ENCODE measurements at regions not wholly inside any gene's neighbourhood (a gene's known extent, or its start where the extent isn't known, plus 50 kb on each side); places are given as distances from the start of the nearest gene placed in this dataset.

DNA sequence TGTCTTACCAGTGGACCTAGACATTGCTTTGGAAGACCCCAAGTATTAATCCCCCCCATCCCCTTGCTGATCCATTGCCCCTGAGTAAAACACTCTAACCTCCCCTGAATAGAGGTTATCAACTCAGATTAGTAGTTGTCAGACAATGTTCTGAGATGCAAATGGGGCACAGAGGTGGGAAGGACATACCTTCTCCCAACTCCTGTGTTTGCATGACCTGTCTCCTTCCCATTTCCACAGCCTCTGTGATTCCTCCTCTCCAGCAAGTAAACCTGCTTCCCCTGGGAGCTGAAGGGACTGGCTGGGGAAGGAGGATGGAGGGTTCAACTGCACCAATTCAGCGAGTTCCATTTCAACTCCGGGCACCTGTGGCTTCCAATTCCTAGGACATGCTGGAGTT is 199.8 kb upstream of the SASH1 start:
- no peak overlapping the region for H3K9ac ChIP-seq
- H3K36me3 ChIP-seq = no peaks in the 10 kb centered on the region
- H3K27ac ChIP-seq = no peak overlapping the region
- no peaks in the 10 kb centered on the region for H3K27me3 ChIP-seq
- no peak for TF ChIP-seq Cebpa-rat (IDR thresholded peaks at IDR 0.05)
- H3K9me3 ChIP-seq (replicated peaks in 1 of 11) = peaks cover 0 to 9% (median 4%) of the 10 kb centered on the region in 11 experiments; a peak in 17 of 22 replicates
- H4K20me1 ChIP-seq = no peaks in the 10 kb centered on the region
- H3K4me2 ChIP-seq = no peak overlapping the region
- no peak overlapping the region for H3K4me3 ChIP-seq
- peaks cover 15 to 21% (median 18%) of the 10 kb centered on the region in 10 experiments; a peak in 19 of 20 replicates for H3K4me1 ChIP-seq

DNA sequence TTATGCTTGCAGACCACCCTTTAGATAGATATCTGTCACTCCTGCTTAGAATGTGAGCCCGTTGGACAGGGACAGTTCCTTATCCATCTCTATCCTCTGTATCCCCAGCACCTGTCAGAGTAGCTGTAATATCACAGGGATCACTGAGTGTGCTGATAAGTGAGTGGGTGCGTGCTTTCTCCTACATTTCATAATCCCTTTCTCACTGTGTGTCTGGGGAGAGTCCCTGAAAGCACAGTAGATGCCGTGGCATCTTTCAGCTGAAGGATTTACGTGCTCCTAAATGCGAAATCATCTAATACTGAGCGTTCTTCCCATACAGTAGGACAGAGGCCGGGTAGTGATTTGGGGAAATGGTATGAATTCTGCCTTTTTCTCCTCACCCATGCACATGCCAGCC is 198.9 kb upstream of the SASH1 start:
- H3K4me3 ChIP-seq = no peak overlapping the region
- no peaks in the 10 kb centered on the region for H3K27me3 ChIP-seq

DNA sequence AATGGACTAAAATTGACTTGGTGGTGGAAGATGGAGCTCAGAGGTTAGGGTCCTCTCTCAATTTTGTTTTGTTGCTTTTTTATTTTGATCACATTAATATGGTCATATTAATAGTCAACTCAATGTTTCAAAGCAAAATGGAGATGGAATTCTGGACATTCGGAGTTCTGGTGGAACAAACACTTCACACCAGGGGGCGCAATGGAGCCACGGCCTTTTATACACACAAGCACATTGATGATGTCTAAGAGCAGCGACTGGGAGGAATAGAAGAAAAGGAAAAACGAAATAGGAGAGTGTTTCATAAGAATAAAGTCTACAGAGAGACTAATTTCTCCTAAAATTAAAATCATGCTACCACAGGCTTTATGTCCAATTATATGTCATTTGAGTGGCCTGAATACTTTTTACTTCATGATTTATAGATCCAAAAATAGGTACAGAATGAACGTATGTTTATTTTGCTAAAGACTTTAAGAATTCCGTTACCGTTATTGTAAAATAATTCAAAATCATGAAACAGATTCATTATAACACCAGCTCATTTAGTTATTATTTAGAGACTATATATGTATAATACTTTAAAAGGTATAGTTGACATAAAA is 197.6 kb upstream of the SASH1 start:
- H3K9ac ChIP-seq = no peak overlapping the region
- H3K9me3 ChIP-seq (replicated peaks in 1 of 11) = peaks cover 0 to under 1% (median 0%) of the 10 kb centered on the region in 11 experiments; a peak in 2 of 22 replicates
- no peaks in the 10 kb centered on the region for H3K36me3 ChIP-seq
- H3K4me2 ChIP-seq = no peak overlapping the region
- no peak for TF ChIP-seq Cebpa-rat (IDR thresholded peaks at IDR 0.05)
- no peak overlapping the region for H3K27ac ChIP-seq
- no peak overlapping the region for H3K4me3 ChIP-seq
- no peaks in the 10 kb centered on the region for H3K27me3 ChIP-seq
- H3K4me1 ChIP-seq = peaks cover 0 to 13% (median 6%) of the 10 kb centered on the region in 10 experiments; a peak in 5 of 20 replicates
- no peaks in the 10 kb centered on the region for H4K20me1 ChIP-seq

More for the DNA sequence above, 198.9 kb upstream of the SASH1 start:
- no peak overlapping the region for H3K9ac ChIP-seq
- H3K4me2 ChIP-seq = no peak overlapping the region
- no peaks in the 10 kb centered on the region for H4K20me1 ChIP-seq
- no peak overlapping the region for H3K27ac ChIP-seq
- peaks cover 0 to 5% (median 0%) of the 10 kb centered on the region in 11 experiments; a peak in 4 of 22 replicates for H3K9me3 ChIP-seq (replicated peaks in 1 of 11)
- peaks cover 5 to 14% (median 9%) of the 10 kb centered on the region in 10 experiments; a peak in 19 of 20 replicates for H3K4me1 ChIP-seq
- no peak for TF ChIP-seq Cebpa-rat (IDR thresholded peaks at IDR 0.05)
- H3K36me3 ChIP-seq = no peaks in the 10 kb centered on the region

DNA sequence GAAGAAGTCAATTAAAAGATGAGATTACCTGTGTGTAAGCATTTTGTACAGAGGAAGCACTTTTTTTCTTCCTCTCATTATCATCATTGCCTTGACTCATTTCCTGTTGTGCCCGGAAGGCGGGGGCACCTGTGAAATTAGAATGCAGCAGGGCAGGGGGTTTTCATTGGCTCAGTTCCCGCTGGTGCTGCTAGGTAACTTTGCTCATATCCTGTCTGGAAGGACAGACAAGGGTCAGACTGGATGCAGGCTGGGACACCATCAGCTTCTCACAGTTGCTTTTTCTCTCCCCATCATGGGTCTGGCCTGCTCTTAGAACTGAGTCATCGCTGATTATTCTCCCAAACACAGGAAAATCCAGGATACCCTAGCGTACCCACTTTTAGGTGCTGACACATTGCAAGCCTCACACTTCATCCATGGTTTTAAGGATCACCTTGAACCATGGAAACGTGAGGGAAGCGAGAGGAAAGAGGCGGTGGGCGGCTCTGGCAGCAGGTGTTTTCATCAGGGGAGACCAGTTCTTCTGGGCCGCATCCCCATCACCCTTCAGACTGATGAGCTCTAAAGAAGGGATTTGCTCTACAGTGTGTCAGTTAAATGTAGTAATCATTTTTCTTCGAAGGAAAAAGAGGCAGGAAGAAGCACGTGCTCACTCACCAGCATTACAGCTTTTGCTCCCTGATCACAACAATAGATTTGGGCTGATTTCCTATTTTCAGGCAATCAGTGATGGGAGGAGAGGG is 195.7 kb upstream of the SASH1 start:
- Histone ChIP-seq H3K27ac (no peak overlapping the region), H3K27me3 (no peaks in the 10 kb centered on the region), H3K4me3 (no peak overlapping the region), H3K9ac (no peak overlapping the region), H3K4me2 (peak overlapping the region in 4 of 11 experiments; percentile 4 to 48 (median 16); a peak in 1 of 22 replicates), H4K20me1 (no peaks in the 10 kb centered on the region), H3K4me1 (peaks cover 0 to 7% (median 5%) of the 10 kb centered on the region in 10 experiments; a peak in 5 of 20 replicates), H3K36me3 (no peaks in the 10 kb centered on the region), H3K9me3 (replicated peaks in 1 of 11) (no peaks in the 10 kb centered on the region)
- no peak for TF ChIP-seq Cebpa-rat (IDR thresholded peaks at IDR 0.05)

DNA sequence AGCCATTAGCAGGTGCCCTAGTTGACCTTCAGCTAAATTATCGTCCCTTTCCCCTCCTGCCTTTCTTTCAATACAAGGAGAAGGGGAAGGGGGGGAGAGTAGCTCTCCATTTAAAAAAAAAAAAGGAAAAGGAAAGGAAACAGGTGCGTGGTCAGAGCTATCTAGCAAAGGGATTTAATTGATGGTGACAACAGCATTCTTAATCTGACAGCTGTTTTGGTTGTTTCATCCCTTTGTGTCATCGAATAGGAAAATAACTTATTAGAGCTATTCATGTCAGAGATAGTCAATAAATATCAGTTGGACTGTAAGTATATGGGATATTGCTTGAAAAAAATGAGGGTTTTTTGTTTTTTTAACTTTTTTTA is 195.2 kb upstream of the SASH1 start:
- Histone ChIP-seq H3K4me2 (no peak overlapping the region), H3K9me3 (replicated peaks in 1 of 11) (no peaks in the 10 kb centered on the region), H3K36me3 (no peaks in the 10 kb centered on the region), H3K4me3 (no peak overlapping the region), H3K9ac (no peak overlapping the region), H3K4me1 (peaks cover 0 to 7% (median 5%) of the 10 kb centered on the region in 10 experiments; a peak in 5 of 20 replicates), H4K20me1 (no peaks in the 10 kb centered on the region), H3K27me3 (no peaks in the 10 kb centered on the region), H3K27ac (no peak overlapping the region)
- TF ChIP-seq Cebpa-rat (IDR thresholded peaks at IDR 0.05) = no peak

DNA sequence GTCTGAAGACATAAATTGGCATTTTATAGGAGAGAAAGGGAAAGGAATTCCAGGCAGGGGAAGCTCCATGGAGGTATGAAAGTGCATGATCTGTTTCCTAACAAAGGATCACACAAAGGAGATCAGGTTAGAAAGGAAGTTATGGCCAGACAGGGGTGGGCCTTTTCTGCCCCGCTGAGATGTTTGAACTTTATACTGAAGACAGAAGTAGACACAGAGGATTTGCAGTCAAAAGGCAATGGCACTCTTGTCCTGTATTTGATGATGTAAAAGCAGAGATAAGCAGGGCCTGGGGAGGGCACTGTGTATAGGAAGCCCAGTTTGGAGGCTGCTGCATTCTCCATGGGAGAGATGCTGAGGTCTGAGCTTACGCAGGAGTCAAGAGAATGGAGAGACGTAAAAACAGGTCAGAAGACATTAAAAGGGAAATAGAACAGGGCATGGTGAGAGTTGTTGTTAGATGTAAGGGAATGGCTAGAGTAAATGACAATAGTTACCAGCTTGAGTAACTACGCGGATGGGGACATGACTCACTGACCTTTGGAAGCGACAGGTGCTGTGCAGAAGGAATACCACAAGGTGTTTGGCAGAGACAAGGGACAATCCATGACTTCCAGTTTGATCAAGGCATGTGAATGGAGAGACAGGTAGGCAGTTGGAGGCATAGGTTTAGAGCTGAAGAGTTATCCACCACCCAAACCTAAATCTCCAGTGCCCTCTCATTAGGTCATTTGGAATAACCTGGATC is 190.6 kb upstream of the SASH1 start:
- Histone ChIP-seq H3K27me3 (no peaks in the 10 kb centered on the region), H3K36me3 (no peaks in the 10 kb centered on the region), H4K20me1 (no peaks in the 10 kb centered on the region), H3K9ac (no peak overlapping the region), H3K4me3 (no peak overlapping the region), H3K4me1 (peaks cover 0 to 5% (median 0%) of the 10 kb centered on the region in 10 experiments; a peak in 1 of 20 replicates), H3K9me3 (replicated peaks in 1 of 11) (no peaks in the 10 kb centered on the region), H3K4me2 (no peak overlapping the region), H3K27ac (no peak overlapping the region)
- TF ChIP-seq Cebpa-rat (IDR thresholded peaks at IDR 0.05) = no peak

DNA sequence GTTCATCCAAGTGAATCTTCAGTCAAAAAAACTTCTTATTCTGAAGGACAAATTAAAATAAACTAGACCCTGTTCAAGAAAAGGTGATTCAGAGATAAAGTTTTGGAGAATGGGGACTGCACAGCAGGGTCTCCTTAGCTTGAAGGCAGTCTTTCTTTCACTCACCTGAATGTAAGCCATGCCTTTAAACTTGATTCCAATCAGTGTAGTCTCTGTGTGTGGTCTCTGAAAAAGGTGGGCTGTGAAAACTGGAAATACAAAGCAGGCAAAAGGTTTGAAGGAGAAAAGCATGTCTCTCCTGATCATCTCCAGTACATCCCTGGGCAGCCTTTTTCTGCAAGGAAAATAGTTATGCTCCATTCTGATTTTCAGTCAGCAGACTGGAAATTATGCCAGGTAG is 188.0 kb upstream of the SASH1 start:
- H3K9me3 ChIP-seq (replicated peaks in 1 of 11) = no peaks in the 10 kb centered on the region
- H3K27me3 ChIP-seq = no peaks in the 10 kb centered on the region
- TF ChIP-seq Cebpa-rat (IDR thresholded peaks at IDR 0.05) = no peak
- H3K4me3 ChIP-seq = no peak overlapping the region
- H3K27ac ChIP-seq = no peak overlapping the region
- no peaks in the 10 kb centered on the region for H4K20me1 ChIP-seq
- peaks cover 0 to 13% (median 0%) of the 10 kb centered on the region in 10 experiments; a peak in 4 of 20 replicates for H3K4me1 ChIP-seq
- no peaks in the 10 kb centered on the region for H3K36me3 ChIP-seq
- no peak overlapping the region for H3K4me2 ChIP-seq
- no peak overlapping the region for H3K9ac ChIP-seq

DNA sequence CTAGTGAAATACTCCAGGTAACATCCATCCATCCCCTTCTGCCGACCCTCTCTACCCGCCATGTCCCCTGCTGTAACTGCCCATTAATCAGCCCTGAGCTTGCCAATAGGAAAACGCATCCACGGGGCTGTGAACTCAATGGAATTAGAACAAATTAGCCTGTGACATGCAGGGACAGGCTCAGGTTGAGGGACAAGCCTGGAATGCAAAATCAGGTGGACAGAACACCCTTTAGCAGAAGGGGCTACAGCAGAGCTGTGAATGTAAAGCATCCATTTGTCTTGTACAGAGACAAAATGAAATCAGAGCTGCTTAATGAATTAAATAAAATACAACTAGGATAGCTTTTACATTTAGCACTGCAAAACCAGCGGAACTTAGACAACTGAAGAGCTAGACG is 187.3 kb upstream of the SASH1 start:
- H3K4me2 ChIP-seq = no peak overlapping the region
- no peaks in the 10 kb centered on the region for H3K36me3 ChIP-seq
- TF ChIP-seq Cebpa-rat (IDR thresholded peaks at IDR 0.05) = no peak
- H3K9ac ChIP-seq = no peak overlapping the region
- H4K20me1 ChIP-seq = no peaks in the 10 kb centered on the region
- H3K4me3 ChIP-seq = no peak overlapping the region
- peaks cover 0 to 13% (median 0%) of the 10 kb centered on the region in 10 experiments; a peak in 4 of 20 replicates for H3K4me1 ChIP-seq
- no peaks in the 10 kb centered on the region for H3K27me3 ChIP-seq
- no peak overlapping the region for H3K27ac ChIP-seq
- no peaks in the 10 kb centered on the region for H3K9me3 ChIP-seq (replicated peaks in 1 of 11)

DNA sequence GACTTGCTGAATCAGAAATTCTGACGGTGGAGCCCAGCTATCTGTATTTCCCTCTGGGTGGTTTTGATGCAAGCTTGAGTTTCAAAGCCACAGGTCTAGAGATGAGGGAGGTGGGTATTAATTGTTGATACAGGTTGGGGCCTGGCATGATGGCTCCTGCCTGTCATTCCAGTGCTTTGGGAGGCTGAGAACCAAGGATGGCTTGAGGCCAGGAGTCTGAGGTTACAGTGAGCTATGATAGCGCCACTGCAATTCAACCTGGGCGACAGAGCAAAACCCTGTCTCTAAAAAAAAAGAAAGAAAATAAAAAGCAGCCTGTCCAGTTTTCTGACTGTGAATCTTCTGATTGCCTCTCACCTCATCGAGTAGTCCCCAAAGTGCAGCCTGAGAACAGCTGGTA is 184.8 kb upstream of the SASH1 start:
- peaks cover 0 to 13% (median 0%) of the 10 kb centered on the region in 10 experiments; a peak in 4 of 20 replicates for H3K4me1 ChIP-seq
- H3K36me3 ChIP-seq = no peaks in the 10 kb centered on the region
- TF ChIP-seq Cebpa-rat (IDR thresholded peaks at IDR 0.05) = no peak
- no peaks in the 10 kb centered on the region for H3K27me3 ChIP-seq
- H3K4me3 ChIP-seq = no peak overlapping the region
- H3K9ac ChIP-seq = no peak overlapping the region
- H4K20me1 ChIP-seq = no peaks in the 10 kb centered on the region
- no peak overlapping the region for H3K27ac ChIP-seq
- no peaks in the 10 kb centered on the region for H3K9me3 ChIP-seq (replicated peaks in 1 of 11)
- peak overlapping the region in 2 of 11 experiments; percentile 9 to 21; a peak in 2 of 22 replicates for H3K4me2 ChIP-seq

All from BLaER1 treated with 17β-estradiol and CSF1 and Interleukin-3, amounts not matched to agents 10 nM and 100 nM (cell line).